ENCODE measurements at regions not wholly inside any gene's neighbourhood (a gene's known extent, or its start where the extent isn't known, plus 50 kb on each side); places are given as distances from the start of the nearest gene placed in this dataset.

GRCh38 chr13:105908586-105908985 lies 626.9 kb downstream of the EFNB2 start:
- TF ChIP-seq RAD21 (IDR thresholded peaks at IDR 0.05; ENCODE audit: low read depth), result no peak
- no peak for TF ChIP-seq USF1 (IDR thresholded peaks at IDR 0.05)
- TF ChIP-seq FOXM1 (IDR thresholded peaks at IDR 0.05; ENCODE audit: borderline replicate concordance, low read depth), result no peak

DNA sequence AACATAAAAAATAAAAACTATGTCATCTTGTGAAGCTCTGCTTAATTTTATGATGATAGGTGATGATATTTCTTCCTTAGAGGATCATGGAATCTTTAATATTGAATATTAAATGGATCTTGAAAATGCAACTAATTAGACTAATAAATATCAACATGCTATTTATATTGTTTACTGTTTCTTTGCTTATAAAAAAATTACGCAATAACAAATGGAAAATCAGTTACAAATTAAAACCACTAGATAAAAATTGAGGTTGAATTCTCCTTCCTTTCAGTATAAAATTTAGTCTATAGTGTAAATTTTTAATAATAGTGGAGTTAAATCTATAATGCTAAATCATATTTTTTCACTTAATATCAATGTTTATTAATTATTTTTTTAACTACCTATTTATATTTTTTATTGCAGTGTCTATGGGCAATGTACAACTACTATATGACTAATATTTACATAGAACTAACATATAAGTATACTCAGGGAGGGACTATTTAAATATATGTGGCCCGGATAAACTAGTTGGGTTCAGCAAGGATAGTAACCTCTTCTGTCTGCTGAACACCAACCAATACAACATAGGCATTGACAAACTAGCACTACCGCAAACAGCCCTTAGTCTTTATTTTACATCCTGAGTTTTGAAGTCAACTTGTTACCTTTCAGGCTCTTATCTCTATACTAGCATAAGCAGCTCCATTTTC lies 628.0 kb downstream of the EFNB2 start:
- TF ChIP-seq TEAD4 (IDR thresholded peaks at IDR 0.05) (no peak), NFIC (IDR thresholded peaks at IDR 0.05) (no peak), ZBTB7A (IDR thresholded peaks at IDR 0.05; ENCODE audit: low read depth) (no peak), TAF1 (IDR thresholded peaks at IDR 0.05; ENCODE audit: low read depth) (no peak), EP300 (IDR thresholded peaks at IDR 0.05; ENCODE audit: borderline replicate concordance) (no peak), USF1 (IDR thresholded peaks at IDR 0.05) (no peak), FOXM1 (IDR thresholded peaks at IDR 0.05; ENCODE audit: borderline replicate concordance, low read depth) (no peak), CREB1 (IDR thresholded peaks at IDR 0.05; ENCODE audit: low read depth) (no peak), CEBPB (IDR thresholded peaks at IDR 0.05) (no peak), TCF12 (IDR thresholded peaks at IDR 0.05; ENCODE audit: low read depth) (no peak), YY1 (IDR thresholded peaks at IDR 0.05; ENCODE audit: low read depth) (no peak), EGR1 (IDR thresholded peaks at IDR 0.05) (no peak), RAD21 (IDR thresholded peaks at IDR 0.05; ENCODE audit: low read depth) (no peak)
- TF ChIP-seq, protein P1, sequence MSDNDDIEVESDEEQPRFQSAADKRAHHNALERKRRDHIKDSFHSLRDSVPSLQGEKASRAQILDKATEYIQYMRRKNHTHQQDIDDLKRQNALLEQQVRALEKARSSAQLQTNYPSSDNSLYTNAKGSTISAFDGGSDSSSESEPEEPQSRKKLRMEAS (IDR thresholded peaks at IDR 0.05), result no peak
- TF ChIP-seq, protein P2, sequence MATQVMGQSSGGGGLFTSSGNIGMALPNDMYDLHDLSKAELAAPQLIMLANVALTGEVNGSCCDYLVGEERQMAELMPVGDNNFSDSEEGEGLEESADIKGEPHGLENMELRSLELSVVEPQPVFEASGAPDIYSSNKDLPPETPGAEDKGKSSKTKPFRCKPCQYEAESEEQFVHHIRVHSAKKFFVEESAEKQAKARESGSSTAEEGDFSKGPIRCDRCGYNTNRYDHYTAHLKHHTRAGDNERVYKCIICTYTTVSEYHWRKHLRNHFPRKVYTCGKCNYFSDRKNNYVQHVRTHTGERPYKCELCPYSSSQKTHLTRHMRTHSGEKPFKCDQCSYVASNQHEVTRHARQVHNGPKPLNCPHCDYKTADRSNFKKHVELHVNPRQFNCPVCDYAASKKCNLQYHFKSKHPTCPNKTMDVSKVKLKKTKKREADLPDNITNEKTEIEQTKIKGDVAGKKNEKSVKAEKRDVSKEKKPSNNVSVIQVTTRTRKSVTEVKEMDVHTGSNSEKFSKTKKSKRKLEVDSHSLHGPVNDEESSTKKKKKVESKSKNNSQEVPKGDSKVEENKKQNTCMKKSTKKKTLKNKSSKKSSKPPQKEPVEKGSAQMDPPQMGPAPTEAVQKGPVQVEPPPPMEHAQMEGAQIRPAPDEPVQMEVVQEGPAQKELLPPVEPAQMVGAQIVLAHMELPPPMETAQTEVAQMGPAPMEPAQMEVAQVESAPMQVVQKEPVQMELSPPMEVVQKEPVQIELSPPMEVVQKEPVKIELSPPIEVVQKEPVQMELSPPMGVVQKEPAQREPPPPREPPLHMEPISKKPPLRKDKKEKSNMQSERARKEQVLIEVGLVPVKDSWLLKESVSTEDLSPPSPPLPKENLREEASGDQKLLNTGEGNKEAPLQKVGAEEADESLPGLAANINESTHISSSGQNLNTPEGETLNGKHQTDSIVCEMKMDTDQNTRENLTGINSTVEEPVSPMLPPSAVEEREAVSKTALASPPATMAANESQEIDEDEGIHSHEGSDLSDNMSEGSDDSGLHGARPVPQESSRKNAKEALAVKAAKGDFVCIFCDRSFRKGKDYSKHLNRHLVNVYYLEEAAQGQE (IDR thresholded peaks at IDR 0.05; ENCODE audit: low read depth), result no peak

- TF ChIP-seq TAF1 (IDR thresholded peaks at IDR 0.05; ENCODE audit: low read depth), result no peak
- TF ChIP-seq EP300 (IDR thresholded peaks at IDR 0.05; ENCODE audit: borderline replicate concordance), result no peak
- TF ChIP-seq, protein P2 (IDR thresholded peaks at IDR 0.05; ENCODE audit: low read depth), result no peak
- no peak for TF ChIP-seq CEBPB (IDR thresholded peaks at IDR 0.05)
- no peak for TF ChIP-seq RAD21 (IDR thresholded peaks at IDR 0.05; ENCODE audit: low read depth)
- TF ChIP-seq, protein P1 (IDR thresholded peaks at IDR 0.05), result no peak
- no peak for TF ChIP-seq USF1 (IDR thresholded peaks at IDR 0.05)
- TF ChIP-seq EGR1 (IDR thresholded peaks at IDR 0.05), result no peak
- no peak for TF ChIP-seq CREB1 (IDR thresholded peaks at IDR 0.05; ENCODE audit: low read depth)
- TF ChIP-seq NFIC (IDR thresholded peaks at IDR 0.05), result no peak
- TF ChIP-seq FOXM1 (IDR thresholded peaks at IDR 0.05; ENCODE audit: borderline replicate concordance, low read depth), result no peak
- TF ChIP-seq TCF12 (IDR thresholded peaks at IDR 0.05; ENCODE audit: low read depth), result no peak
- TF ChIP-seq ZBTB7A (IDR thresholded peaks at IDR 0.05; ENCODE audit: low read depth), result no peak
Observed at GRCh38 chr13:105906746-105907145, 628.7 kb downstream of the EFNB2 start.

DNA sequence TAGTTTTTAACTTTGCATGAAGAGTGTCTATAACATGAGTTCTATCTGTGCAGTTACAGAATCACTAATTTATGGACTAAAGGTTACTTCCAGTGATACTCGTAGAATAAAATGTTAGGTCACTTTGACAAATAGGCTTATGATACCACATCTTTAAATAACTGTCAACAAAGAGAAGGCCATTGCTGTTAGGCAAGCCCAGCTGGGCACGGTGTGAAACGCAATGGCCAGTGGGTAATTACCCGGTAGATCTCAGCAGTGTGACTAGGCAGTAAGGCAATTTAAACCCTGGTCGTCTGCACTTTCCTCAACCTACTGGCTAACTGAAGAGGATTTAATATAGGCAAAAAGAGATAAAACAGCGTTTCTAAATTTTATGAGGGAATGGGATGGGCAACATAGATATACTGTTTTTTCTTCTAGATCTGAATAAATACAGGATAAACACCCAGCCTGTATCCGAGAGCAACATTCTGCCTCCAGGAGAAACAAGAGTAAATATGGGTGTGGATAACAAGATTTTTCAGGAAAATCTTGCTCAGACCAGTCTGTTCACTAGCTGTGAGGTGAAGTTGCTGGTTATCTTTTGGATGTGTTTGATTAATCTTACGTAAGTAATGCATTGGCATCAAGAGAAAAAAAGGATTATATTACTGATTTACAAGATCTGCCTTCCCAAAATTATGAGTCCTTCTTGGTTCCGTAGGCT lies 631.3 kb downstream of the EFNB2 start:
- TF ChIP-seq EGR1 (IDR thresholded peaks at IDR 0.05) (no peak), CREB1 (IDR thresholded peaks at IDR 0.05; ENCODE audit: low read depth) (no peak), ZBTB7A (IDR thresholded peaks at IDR 0.05; ENCODE audit: low read depth) (no peak), USF1 (IDR thresholded peaks at IDR 0.05) (no peak), NFIC (IDR thresholded peaks at IDR 0.05) (no peak), EP300 (IDR thresholded peaks at IDR 0.05; ENCODE audit: borderline replicate concordance) (no peak)
- TF ChIP-seq, protein P2 (IDR thresholded peaks at IDR 0.05; ENCODE audit: low read depth), result no peak
- TF ChIP-seq, protein P1 (IDR thresholded peaks at IDR 0.05), result no peak
